ENCODE measurements at regions not wholly inside any gene's neighbourhood (a gene's known extent, or its start where the extent isn't known, plus 50 kb on each side); places are given as distances from the start of the nearest gene placed in this dataset.

DNA sequence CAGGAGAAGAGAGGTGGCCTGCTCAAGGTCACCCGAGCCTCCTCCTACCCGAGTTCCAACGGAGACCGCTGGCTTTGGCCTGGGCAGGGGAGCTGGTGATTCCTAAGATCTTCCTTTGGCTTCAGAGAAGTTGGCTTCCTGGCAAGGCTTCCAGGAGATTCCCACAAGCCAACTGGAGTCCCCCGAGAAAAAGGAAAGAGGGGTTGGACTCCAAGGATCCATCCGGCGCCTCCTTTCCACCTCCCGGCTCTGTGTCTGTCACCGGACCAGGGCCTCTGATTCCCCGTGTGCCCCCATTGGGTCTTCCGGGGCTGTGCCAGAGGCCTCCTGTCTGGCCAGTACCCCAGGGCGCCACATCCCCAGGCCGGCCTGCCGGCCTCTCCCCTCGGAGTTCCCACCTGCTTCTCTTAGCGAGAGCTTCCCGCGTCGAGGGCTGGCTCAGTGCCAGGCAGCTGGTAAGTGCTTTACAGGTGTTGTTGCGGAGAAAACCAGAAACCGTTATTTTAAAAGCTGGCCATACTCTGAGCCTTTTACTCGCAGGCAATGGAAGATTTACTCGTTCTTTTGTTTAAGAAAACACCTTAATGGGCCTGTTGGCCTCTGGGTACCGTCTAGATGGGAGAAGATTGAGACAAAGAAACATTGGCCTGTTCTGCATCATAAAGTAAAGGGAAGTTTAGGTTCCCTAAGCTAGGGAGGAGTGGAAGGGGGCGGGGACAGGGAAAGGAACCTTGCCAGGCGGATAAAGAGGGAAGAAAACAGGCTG, 258.4 kb upstream of the SDK2 start:
- H3K4me3 ChIP-seq (replicated peaks; ENCODE audit: low read depth, low read length) = no peak overlapping the region
- TF ChIP-seq, protein P1, sequence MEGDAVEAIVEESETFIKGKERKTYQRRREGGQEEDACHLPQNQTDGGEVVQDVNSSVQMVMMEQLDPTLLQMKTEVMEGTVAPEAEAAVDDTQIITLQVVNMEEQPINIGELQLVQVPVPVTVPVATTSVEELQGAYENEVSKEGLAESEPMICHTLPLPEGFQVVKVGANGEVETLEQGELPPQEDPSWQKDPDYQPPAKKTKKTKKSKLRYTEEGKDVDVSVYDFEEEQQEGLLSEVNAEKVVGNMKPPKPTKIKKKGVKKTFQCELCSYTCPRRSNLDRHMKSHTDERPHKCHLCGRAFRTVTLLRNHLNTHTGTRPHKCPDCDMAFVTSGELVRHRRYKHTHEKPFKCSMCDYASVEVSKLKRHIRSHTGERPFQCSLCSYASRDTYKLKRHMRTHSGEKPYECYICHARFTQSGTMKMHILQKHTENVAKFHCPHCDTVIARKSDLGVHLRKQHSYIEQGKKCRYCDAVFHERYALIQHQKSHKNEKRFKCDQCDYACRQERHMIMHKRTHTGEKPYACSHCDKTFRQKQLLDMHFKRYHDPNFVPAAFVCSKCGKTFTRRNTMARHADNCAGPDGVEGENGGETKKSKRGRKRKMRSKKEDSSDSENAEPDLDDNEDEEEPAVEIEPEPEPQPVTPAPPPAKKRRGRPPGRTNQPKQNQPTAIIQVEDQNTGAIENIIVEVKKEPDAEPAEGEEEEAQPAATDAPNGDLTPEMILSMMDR (IDR thresholded peaks at IDR 0.05; ENCODE audit: low read depth, low read length, missing control alignments) = no peak
- DNase-seq (ENCODE audit: extremely low read depth, low read depth) = no peak

DNA sequence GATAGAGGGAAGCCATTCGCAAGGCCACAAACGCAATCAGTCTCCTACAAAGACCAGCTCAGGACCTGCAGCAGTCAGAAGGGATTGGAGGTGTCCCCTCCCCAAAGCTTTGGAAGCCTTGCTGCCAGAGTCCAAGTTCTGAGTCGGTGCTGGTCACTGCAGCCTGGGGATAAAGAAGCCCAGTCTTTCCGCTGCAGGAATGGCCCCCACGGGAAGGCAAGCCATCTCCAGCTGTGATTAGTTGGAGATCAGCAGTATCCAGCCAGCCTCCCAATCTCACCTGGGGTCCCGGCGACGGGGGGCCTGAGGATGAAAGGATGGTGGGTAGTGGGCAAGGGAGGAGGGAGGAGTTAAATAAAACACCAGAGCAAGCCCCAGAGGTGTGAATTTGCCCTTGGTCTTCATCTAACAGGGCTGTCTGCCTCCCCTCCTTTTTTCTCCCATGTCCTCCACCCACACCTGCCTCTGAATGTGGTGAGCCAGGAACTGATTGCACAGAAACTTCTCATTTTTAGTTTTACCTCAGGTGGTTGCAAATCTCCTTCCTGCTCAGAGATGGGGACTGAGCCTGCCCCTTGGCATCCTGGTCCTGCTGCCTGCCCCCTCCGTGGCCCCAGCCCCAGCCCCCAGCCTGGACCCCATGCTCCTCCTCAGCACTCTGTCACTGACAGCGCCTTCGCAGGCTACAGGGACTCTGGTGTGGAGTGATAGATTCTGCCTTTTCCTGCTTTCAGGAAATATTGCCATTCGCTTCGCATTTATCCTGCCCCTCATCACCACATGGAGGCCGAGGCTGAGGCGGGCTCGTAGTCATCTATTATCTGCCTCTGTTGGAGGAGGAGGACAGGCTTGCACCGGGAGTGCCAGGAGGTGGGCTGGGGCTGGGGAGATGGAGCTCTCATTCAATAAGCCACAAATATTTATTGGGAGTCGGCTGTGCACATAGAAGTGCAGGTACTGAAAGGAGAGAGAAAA, 262.9 kb upstream of the SDK2 start:
- H3K4me3 ChIP-seq (replicated peaks; ENCODE audit: low read depth, low read length) = no peak overlapping the region
- no peak for DNase-seq (ENCODE audit: extremely low read depth, low read depth)
- TF ChIP-seq, protein P1 (IDR thresholded peaks at IDR 0.05; ENCODE audit: low read depth, low read length, missing control alignments) = no peak

DNA sequence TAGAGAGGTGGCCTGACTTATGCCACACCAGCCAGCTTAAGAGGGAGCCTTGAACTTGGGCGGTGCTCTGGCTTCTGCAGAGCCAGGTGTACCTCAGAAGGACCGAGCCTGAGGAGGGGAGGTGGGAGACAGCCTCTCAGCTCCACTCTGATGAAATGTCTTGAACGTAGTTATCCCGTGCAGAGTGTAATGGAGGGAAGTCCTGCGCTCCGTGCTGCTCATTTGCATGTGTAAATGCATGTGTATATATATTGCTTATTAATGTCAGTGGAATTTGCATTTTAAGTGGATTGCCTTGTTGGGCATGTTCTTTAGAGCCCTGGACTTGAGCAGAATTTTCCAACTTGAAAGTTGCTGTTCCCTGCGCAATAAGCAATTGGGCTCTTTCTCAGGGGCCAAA, 264.9 kb upstream of the SDK2 start:
- no peak overlapping the region for H3K4me3 ChIP-seq (replicated peaks; ENCODE audit: low read depth, low read length)
- TF ChIP-seq, protein P1 (IDR thresholded peaks at IDR 0.05; ENCODE audit: low read depth, low read length, missing control alignments) = no peak
- DNase-seq (ENCODE audit: extremely low read depth, low read depth) = no peak

DNA sequence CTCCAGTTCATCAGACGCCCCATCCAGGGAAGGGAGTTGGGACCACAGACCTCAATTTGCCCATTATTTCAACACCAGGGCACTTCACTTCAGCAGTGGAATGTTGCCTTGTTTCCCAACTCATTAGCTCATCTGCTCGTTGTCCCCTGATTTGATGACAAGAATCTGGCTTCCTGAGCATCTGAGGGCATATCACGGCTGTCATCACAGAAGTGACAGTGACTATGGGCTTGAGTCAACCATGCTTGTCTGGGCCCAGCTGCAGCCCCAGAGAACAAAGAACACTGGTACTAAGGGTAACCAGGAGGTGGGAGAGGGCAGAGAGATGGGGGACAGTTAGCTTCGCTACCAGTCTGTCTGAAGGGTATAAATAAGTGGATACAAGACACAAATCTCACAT, 266.0 kb upstream of the SDK2 start:
- no peak for DNase-seq (ENCODE audit: extremely low read depth, low read depth)
- TF ChIP-seq, protein P1 (IDR thresholded peaks at IDR 0.05; ENCODE audit: low read depth, low read length, missing control alignments) = no peak
- H3K4me3 ChIP-seq (replicated peaks; ENCODE audit: low read depth, low read length) = no peak overlapping the region

DNA sequence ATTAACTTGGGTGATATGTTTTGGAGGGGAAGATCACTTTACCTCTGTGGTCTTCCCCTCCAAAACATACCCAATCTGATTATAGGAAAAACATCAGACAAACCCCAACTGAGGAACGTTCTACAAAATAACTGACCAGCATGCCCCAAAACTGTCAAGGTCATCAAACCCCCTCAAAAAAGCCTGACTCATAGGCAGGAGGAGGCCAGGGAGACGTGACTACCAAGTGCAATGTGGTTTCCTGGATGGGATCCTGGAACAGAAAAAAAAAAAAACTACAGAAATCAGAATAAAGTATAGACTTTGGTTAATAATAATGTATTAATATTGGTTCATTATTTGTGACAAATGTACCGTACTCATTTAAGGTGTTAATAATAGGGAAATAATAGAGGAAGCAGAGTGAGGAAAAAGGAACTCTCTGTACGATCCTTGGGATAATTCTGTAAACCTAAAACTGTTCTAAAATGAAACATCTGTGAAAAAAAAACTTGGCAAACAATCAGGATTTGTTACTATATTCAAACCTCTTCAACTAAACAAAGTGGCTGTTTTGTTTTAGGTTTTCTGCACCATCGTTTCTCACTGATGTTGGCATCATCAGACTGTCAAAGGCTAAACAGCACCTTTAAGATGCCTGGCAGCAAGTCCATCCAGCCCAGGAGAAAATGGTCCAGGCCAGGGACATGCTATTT, 266.7 kb upstream of the SDK2 start:
- DNase-seq (ENCODE audit: extremely low read depth, low read depth) = no peak
- TF ChIP-seq, protein P1 (IDR thresholded peaks at IDR 0.05; ENCODE audit: low read depth, low read length, missing control alignments) = no peak
- H3K4me3 ChIP-seq (replicated peaks; ENCODE audit: low read depth, low read length) = no peak overlapping the region

DNA sequence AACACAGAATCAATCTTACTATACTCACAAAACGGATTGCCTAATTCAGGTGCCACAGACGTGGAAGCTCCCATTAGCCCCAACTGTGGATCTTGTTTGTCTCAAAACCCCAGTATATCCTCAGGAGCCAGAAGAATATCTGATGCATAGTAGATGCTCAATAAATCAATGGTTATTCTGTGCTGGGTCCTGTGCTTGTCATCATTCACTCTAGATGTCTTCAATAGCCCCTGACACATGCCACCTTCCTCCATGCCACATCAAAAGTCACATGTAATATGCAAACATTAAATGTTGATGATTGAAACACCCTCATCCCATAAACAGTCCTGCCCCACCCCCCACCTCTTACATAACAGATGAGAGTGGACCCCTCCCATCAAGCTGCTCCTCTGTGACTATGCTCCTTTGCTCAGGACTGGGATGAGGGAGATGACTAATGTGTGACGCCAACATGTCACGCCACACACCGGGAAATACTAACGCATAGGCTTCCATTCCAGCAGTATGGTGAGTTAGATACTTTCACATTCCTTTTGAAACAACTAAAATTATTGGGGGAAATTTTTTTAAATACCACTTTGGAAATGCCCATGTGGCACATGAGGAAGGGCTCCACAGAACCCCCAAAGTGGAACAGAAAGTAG, 267.6 kb upstream of the SDK2 start:
- no peak overlapping the region for H3K4me3 ChIP-seq (replicated peaks; ENCODE audit: low read depth, low read length)
- DNase-seq (ENCODE audit: extremely low read depth, low read depth) = no peak
- TF ChIP-seq, protein P1 (IDR thresholded peaks at IDR 0.05; ENCODE audit: low read depth, low read length, missing control alignments) = no peak
